ENCODE measurements at regions not wholly inside any gene's neighbourhood (a gene's known extent, or its start where the extent isn't known, plus 50 kb on each side); places are given as distances from the start of the nearest gene placed in this dataset.

- H3K4me1 Mint-ChIP-seq = peaks cover 0 to 34% (median 21%) of the 10 kb centered on the region in 7 donors
- Histone ChIP-seq H3K36me3 (ENCODE audit: control insufficient read depth in 2 of 3, insufficient read depth in 3 of 3, low read length in 3 of 3) (no peaks in the 10 kb centered on the region), H3K27me3 (ENCODE audit: control insufficient read depth in 2 of 2, insufficient read depth in 2 of 2, low read length in 2 of 2) (no peaks in the 10 kb centered on the region), H3K27ac (ENCODE audit: low read depth, low read length) (no peak overlapping the region), H3K4me3 (ENCODE audit: low read length) (no peak overlapping the region), H3K9me3 (ENCODE audit: control insufficient read depth in 2 of 3, low read length in 3 of 3) (no peaks in the 10 kb centered on the region), H3K4me1 (ENCODE audit: control insufficient read depth in 2 of 2, insufficient read depth in 2 of 2, low read length in 2 of 2) (no peaks in the 10 kb centered on the region)
- ATAC-seq (no peak), DNase-seq (no peak)
- no peak overlapping the region for H3K27ac Mint-ChIP-seq
- POLR2A ChIA-PET = no interaction called here
- no peak overlapping the region for H3K4me3 Mint-ChIP-seq
- intact Hi-C loops (cut with micrococcal nuclease) = no loop called here
- H3K9me3 Mint-ChIP-seq = peaks cover 0 to 2% (median 0%) of the 10 kb centered on the region in 11 donors
- H3K27me3 Mint-ChIP-seq = peaks cover 0 to 5% (median 0%) of the 10 kb centered on the region in 5 donors
- CTCF ChIA-PET = no interaction called here
- no peaks in the 10 kb centered on the region for H3K36me3 Mint-ChIP-seq
Measured at GRCh38 chr6:153960741-153961140, 78.3 kb upstream of the OPRM1 start.

GRCh38 chr6:153960281-153960680 lies 78.8 kb upstream of the OPRM1 start:
- ATAC-seq = no peak
- intact Hi-C loops (cut with micrococcal nuclease) = no loop called here
- no peak overlapping the region for H3K27ac Mint-ChIP-seq
- Histone ChIP-seq H3K9me3 (ENCODE audit: control insufficient read depth in 2 of 3, low read length in 3 of 3) (no peaks in the 10 kb centered on the region), H3K27ac (ENCODE audit: low read depth, low read length) (no peak overlapping the region), H3K36me3 (ENCODE audit: control insufficient read depth in 2 of 3, insufficient read depth in 3 of 3, low read length in 3 of 3) (no peaks in the 10 kb centered on the region), H3K27me3 (ENCODE audit: control insufficient read depth in 2 of 2, insufficient read depth in 2 of 2, low read length in 2 of 2) (no peaks in the 10 kb centered on the region), H3K4me3 (ENCODE audit: low read length) (no peak overlapping the region), H3K4me1 (ENCODE audit: control insufficient read depth in 2 of 2, insufficient read depth in 2 of 2, low read length in 2 of 2) (no peaks in the 10 kb centered on the region)
- ChIA-PET POLR2A (no interaction called here), CTCF (no interaction called here)
- H3K4me3 Mint-ChIP-seq = no peak overlapping the region
- H3K36me3 Mint-ChIP-seq = no peaks in the 10 kb centered on the region
- no peak for DNase-seq
- peaks cover 0 to 33% (median 16%) of the 10 kb centered on the region in 7 donors for H3K4me1 Mint-ChIP-seq
- H3K9me3 Mint-ChIP-seq = peaks cover 0 to 2% (median 0%) of the 10 kb centered on the region in 11 donors
- peaks cover 0 to 5% (median 0%) of the 10 kb centered on the region in 5 donors for H3K27me3 Mint-ChIP-seq

- DNase-seq (no peak), ATAC-seq (no peak)
- H3K27me3 ChIP-seq (ENCODE audit: control insufficient read depth in 2 of 2, insufficient read depth in 2 of 2, low read length in 2 of 2) = no peaks in the 10 kb centered on the region
- POLR2A ChIA-PET = no interaction called here
- no peaks in the 10 kb centered on the region for H3K36me3 ChIP-seq (ENCODE audit: control insufficient read depth in 2 of 3, insufficient read depth in 3 of 3, low read length in 3 of 3)
- intact Hi-C loops (cut with micrococcal nuclease) = no loop called here
- Mint-ChIP-seq H3K4me3 (no peak overlapping the region), H3K27me3 (peaks cover 0 to 5% (median 0%) of the 10 kb centered on the region in 5 donors), H3K36me3 (no peaks in the 10 kb centered on the region), H3K9me3 (peaks cover 0 to 5% (median 0%) of the 10 kb centered on the region in 11 donors), H3K27ac (no peak overlapping the region), H3K4me1 (peaks cover 0 to 31% (median 14%) of the 10 kb centered on the region in 7 donors)
- CTCF ChIA-PET = no interaction called here
- H3K27ac ChIP-seq (ENCODE audit: low read depth, low read length) = no peak overlapping the region
- H3K4me1 ChIP-seq (ENCODE audit: control insufficient read depth in 2 of 2, insufficient read depth in 2 of 2, low read length in 2 of 2) = no peaks in the 10 kb centered on the region
- no peak overlapping the region for H3K4me3 ChIP-seq (ENCODE audit: low read length)
- no peaks in the 10 kb centered on the region for H3K9me3 ChIP-seq (ENCODE audit: control insufficient read depth in 2 of 3, low read length in 3 of 3)
Measured at GRCh38 chr6:153959276-153959675, 79.8 kb upstream of the OPRM1 start.

- peaks cover 0 to 30% (median 14%) of the 10 kb centered on the region in 7 donors for H3K4me1 Mint-ChIP-seq
- no peaks in the 10 kb centered on the region for H3K36me3 ChIP-seq (ENCODE audit: control insufficient read depth in 2 of 3, insufficient read depth in 3 of 3, low read length in 3 of 3)
- H3K4me1 ChIP-seq (ENCODE audit: control insufficient read depth in 2 of 2, insufficient read depth in 2 of 2, low read length in 2 of 2) = no peaks in the 10 kb centered on the region
- DNase-seq = no peak
- no peaks in the 10 kb centered on the region for H3K36me3 Mint-ChIP-seq
- intact Hi-C loops (cut with micrococcal nuclease) = no loop called here
- ATAC-seq = no peak
- H3K27me3 Mint-ChIP-seq = peaks cover 0 to 5% (median 0%) of the 10 kb centered on the region in 5 donors
- no peak overlapping the region for H3K4me3 Mint-ChIP-seq
- H3K9me3 ChIP-seq (ENCODE audit: control insufficient read depth in 2 of 3, low read length in 3 of 3) = no peaks in the 10 kb centered on the region
- no peak overlapping the region for H3K4me3 ChIP-seq (ENCODE audit: low read length)
- no peaks in the 10 kb centered on the region for H3K27me3 ChIP-seq (ENCODE audit: control insufficient read depth in 2 of 2, insufficient read depth in 2 of 2, low read length in 2 of 2)
- no peak overlapping the region for H3K27ac Mint-ChIP-seq
- peaks cover 0 to 5% (median 0%) of the 10 kb centered on the region in 11 donors for H3K9me3 Mint-ChIP-seq
- H3K27ac ChIP-seq (ENCODE audit: low read depth, low read length) = no peak overlapping the region
- CTCF ChIA-PET = no interaction called here
- POLR2A ChIA-PET = no interaction called here
Measured at GRCh38 chr6:153958860-153959259, 80.2 kb upstream of the OPRM1 start.

- no peak for ATAC-seq
- ChIA-PET POLR2A (no interaction called here), CTCF (no interaction called here)
- Mint-ChIP-seq H3K4me1 (peaks cover 0 to 16% (median 0%) of the 10 kb centered on the region in 7 donors), H3K27ac (no peak overlapping the region), H3K9me3 (peaks cover 0 to 5% (median 1%) of the 10 kb centered on the region in 11 donors), H3K4me3 (no peak overlapping the region), H3K36me3 (peaks cover 0 to 6% (median 0%) of the 10 kb centered on the region in 5 donors), H3K27me3 (no peaks in the 10 kb centered on the region)
- Histone ChIP-seq H3K36me3 (ENCODE audit: control insufficient read depth in 2 of 3, insufficient read depth in 3 of 3, low read length in 3 of 3) (no peaks in the 10 kb centered on the region), H3K27ac (ENCODE audit: low read depth, low read length) (no peak overlapping the region), H3K27me3 (ENCODE audit: control insufficient read depth in 2 of 2, insufficient read depth in 2 of 2, low read length in 2 of 2) (no peaks in the 10 kb centered on the region), H3K4me1 (ENCODE audit: control insufficient read depth in 2 of 2, insufficient read depth in 2 of 2, low read length in 2 of 2) (no peaks in the 10 kb centered on the region), H3K9me3 (ENCODE audit: control insufficient read depth in 2 of 3, low read length in 3 of 3) (no peaks in the 10 kb centered on the region), H3K4me3 (ENCODE audit: low read length) (no peak overlapping the region)
- intact Hi-C loops (cut with micrococcal nuclease) = no loop called here
- no peak for DNase-seq
Measured at GRCh38 chr6:153957394-153957793, 81.6 kb upstream of the OPRM1 start.

GRCh38 chr6:153956808-153957207 lies 82.2 kb upstream of the OPRM1 start:
- no peak overlapping the region for H3K27ac Mint-ChIP-seq
- no peak overlapping the region for H3K4me3 ChIP-seq (ENCODE audit: low read length)

GRCh38 chr6:153949616-153950015 lies 89.4 kb upstream of the OPRM1 start:
- intact Hi-C loops (cut with micrococcal nuclease) = no loop called here
- POLR2A ChIA-PET = no interaction called here

More at GRCh38 chr6:153956808-153957207, 82.2 kb upstream of the OPRM1 start:
- peaks cover 0 to 6% (median 0%) of the 10 kb centered on the region in 5 donors for H3K36me3 Mint-ChIP-seq
- H3K27me3 ChIP-seq (ENCODE audit: control insufficient read depth in 2 of 2, insufficient read depth in 2 of 2, low read length in 2 of 2) = no peaks in the 10 kb centered on the region
- no peaks in the 10 kb centered on the region for H3K36me3 ChIP-seq (ENCODE audit: control insufficient read depth in 2 of 3, insufficient read depth in 3 of 3, low read length in 3 of 3)
- H3K9me3 Mint-ChIP-seq = peaks cover 0 to 5% (median 1%) of the 10 kb centered on the region in 11 donors
- no peaks in the 10 kb centered on the region for H3K27me3 Mint-ChIP-seq
- CTCF ChIA-PET = no interaction called here
- no peak for ATAC-seq
- H3K4me1 ChIP-seq (ENCODE audit: control insufficient read depth in 2 of 2, insufficient read depth in 2 of 2, low read length in 2 of 2) = no peaks in the 10 kb centered on the region
- no peaks in the 10 kb centered on the region for H3K9me3 ChIP-seq (ENCODE audit: control insufficient read depth in 2 of 3, low read length in 3 of 3)
- peaks cover 0 to 16% (median 0%) of the 10 kb centered on the region in 7 donors for H3K4me1 Mint-ChIP-seq
- H3K4me3 Mint-ChIP-seq = no peak overlapping the region
- DNase-seq = no peak
- POLR2A ChIA-PET = no interaction called here
- H3K27ac ChIP-seq (ENCODE audit: low read depth, low read length) = no peak overlapping the region
- intact Hi-C loops (cut with micrococcal nuclease) = no loop called here

More at GRCh38 chr6:153949616-153950015, 89.4 kb upstream of the OPRM1 start:
- Mint-ChIP-seq H3K27me3 (peaks cover 0 to 15% (median 6%) of the 10 kb centered on the region in 5 donors), H3K4me3 (no peak overlapping the region), H3K9me3 (peaks cover 0 to 3% (median 0%) of the 10 kb centered on the region in 11 donors), H3K4me1 (peaks cover 0 to 5% (median 0%) of the 10 kb centered on the region in 7 donors), H3K27ac (no peak overlapping the region), H3K36me3 (peaks cover 0 to 6% (median 0%) of the 10 kb centered on the region in 5 donors)
- H3K27me3 ChIP-seq (ENCODE audit: control insufficient read depth in 2 of 2, insufficient read depth in 2 of 2, low read length in 2 of 2) = no peaks in the 10 kb centered on the region
- CTCF ChIA-PET = no interaction called here
- H3K27ac ChIP-seq (ENCODE audit: low read depth, low read length) = no peak overlapping the region
- H3K36me3 ChIP-seq (ENCODE audit: control insufficient read depth in 2 of 3, insufficient read depth in 3 of 3, low read length in 3 of 3) = no peaks in the 10 kb centered on the region
- ATAC-seq (no peak), DNase-seq (no peak)
- no peaks in the 10 kb centered on the region for H3K4me1 ChIP-seq (ENCODE audit: control insufficient read depth in 2 of 2, insufficient read depth in 2 of 2, low read length in 2 of 2)
- H3K9me3 ChIP-seq (ENCODE audit: control insufficient read depth in 2 of 3, low read length in 3 of 3) = no peaks in the 10 kb centered on the region
- no peak overlapping the region for H3K4me3 ChIP-seq (ENCODE audit: low read length)

All from naive thymus-derived CD4-positive, alpha-beta T cell (primary cell).